ENCODE measurements at regions not wholly inside any gene's neighbourhood (a gene's known extent, or its start where the extent isn't known, plus 50 kb on each side); places are given as distances from the start of the nearest gene placed in this dataset.
"Not testable (repeated sequence)": the region's sequence is repeated elsewhere in the genome, so short reads cannot be mapped to it uniquely, and the experiment has no call there.

- DNase-seq: no peak
These were observed 224.0 kb upstream of the FERD3L start for GRCh38 chr7:19369182-19369581.

GRCh38 chr7:19368491-19368925 lies 223.3 kb upstream of the FERD3L start:
- DNase-seq: no peak

- no peak for DNase-seq
These were observed 219.7 kb upstream of the FERD3L start for GRCh38 chr7:19364950-19365349.

- DNase-seq: no peak
These were observed 216.9 kb upstream of the FERD3L start for GRCh38 chr7:19362099-19362498.

- no peak for DNase-seq
These were observed 208.0 kb upstream of the FERD3L start for GRCh38 chr7:19353180-19353579.

- no peak for DNase-seq
These were observed 207.1 kb upstream of the FERD3L start for GRCh38 chr7:19352305-19352695.

GRCh38 chr7:19351341-19352304 lies 206.4 kb upstream of the FERD3L start:
- no peak for DNase-seq

GRCh38 chr7:19339512-19339911 lies 194.3 kb upstream of the FERD3L start:
- DNase-seq: no peak

- DNase-seq: not testable (repeated sequence)
These were observed 193.3 kb upstream of the FERD3L start for GRCh38 chr7:19338512-19338911.

- no peak for DNase-seq
These were observed 191.7 kb upstream of the FERD3L start for GRCh38 chr7:19336836-19337383.

- DNase-seq: no peak
These were observed 188.5 kb upstream of the FERD3L start for GRCh38 chr7:19333706-19334105.

- no peak for DNase-seq
These were observed 181.8 kb upstream of the FERD3L start for GRCh38 chr7:19327018-19327417.

- no peak for DNase-seq
These were observed 176.8 kb upstream of the FERD3L start for GRCh38 chr7:19322002-19322401.

- DNase-seq: no peak
These were observed 173.1 kb upstream of the FERD3L start for GRCh38 chr7:19318287-19318686.

- no peak for DNase-seq
These were observed 172.2 kb upstream of the FERD3L start for GRCh38 chr7:19317461-19317860.

GRCh38 chr7:19312416-19312815 lies 167.2 kb upstream of the FERD3L start:
- no peak for DNase-seq

- no peak for DNase-seq
These were observed 162.3 kb upstream of the FERD3L start for GRCh38 chr7:19307554-19307953.

GRCh38 chr7:19305698-19306097 lies 160.5 kb upstream of the FERD3L start:
- DNase-seq: no peak

GRCh38 chr7:19304086-19304485 lies 158.9 kb upstream of the FERD3L start:
- DNase-seq: no peak

- no peak for DNase-seq
These were observed 157.5 kb upstream of the FERD3L start for GRCh38 chr7:19302731-19303130.

- no peak for DNase-seq
These were observed 151.4 kb upstream of the FERD3L start for GRCh38 chr7:19296617-19297016.

GRCh38 chr7:19295376-19295775 lies 150.2 kb upstream of the FERD3L start:
- DNase-seq: no peak

GRCh38 chr7:19294619-19295018 lies 149.4 kb upstream of the FERD3L start:
- DNase-seq: no peak

GRCh38 chr7:19293431-19293830 lies 148.2 kb upstream of the FERD3L start:
- DNase-seq: no peak
